Tibial nerve (tissue), 4 donors: ENCODE measurements at regions not wholly inside any gene's neighbourhood (a gene's known extent, or its start where the extent isn't known, plus 50 kb on each side); places are given as distances from the start of the nearest gene placed in this dataset.

ENCODE experiments used
- EP300 ChIP-seq, 2 donors: sonication (generic); formaldehyde crosslinking; IDR thresholded peaks; one replicate each; pipeline ENCODE4 v1.6.1; 2017; ENCODE audit warnings: antibody characterized with exemption in 2 of 2, mild to moderate bottlenecking in 1 of 2
- POLR2A ChIP-seq, 2 donors: fragments of 450-650 bp; IDR thresholded peaks; one replicate each; pipeline ENCODE4 v1.6.1; 2017; ENCODE audit warnings: antibody characterized with exemption in 2 of 2, mild to moderate bottlenecking in 2 of 2, moderate library complexity in 2 of 2
- TF ChIP-seq, protein P1 (sequence below), 5 experiments: fragments of 200-600 bp in 3 of 5; fragments of 450-650 bp in 2 of 5; sonication (generic) in 3 of 5; IDR thresholded peaks; one replicate each; pipeline ENCODE4 v1.5.1; 2016 to 2019; ENCODE audit warnings: antibody characterized with exemption in 5 of 5, mild to moderate bottlenecking in 3 of 5, moderate library complexity in 2 of 5

DNA sequence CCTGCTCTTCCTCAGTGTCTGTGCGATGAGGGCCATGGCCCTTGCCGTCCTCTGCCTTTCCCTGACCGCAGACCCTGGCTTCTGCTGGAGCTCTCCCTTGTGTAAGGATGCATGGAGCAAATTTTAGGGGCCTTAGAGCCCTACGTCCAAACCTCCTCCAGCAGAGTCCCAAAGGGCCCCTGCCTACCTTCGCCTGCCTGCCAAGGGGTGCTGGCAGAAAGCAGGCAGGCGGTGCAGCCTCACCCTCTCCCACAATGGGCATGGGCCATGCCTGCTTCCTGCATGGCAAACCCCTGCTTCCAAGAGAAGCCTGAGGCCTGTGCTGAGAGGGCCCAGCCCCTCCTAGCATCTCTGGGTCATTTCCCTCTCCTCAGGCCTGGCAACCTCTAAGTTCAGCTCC, 71.3 kb upstream of the FGF3 start:
- TF ChIP-seq, protein P1, sequence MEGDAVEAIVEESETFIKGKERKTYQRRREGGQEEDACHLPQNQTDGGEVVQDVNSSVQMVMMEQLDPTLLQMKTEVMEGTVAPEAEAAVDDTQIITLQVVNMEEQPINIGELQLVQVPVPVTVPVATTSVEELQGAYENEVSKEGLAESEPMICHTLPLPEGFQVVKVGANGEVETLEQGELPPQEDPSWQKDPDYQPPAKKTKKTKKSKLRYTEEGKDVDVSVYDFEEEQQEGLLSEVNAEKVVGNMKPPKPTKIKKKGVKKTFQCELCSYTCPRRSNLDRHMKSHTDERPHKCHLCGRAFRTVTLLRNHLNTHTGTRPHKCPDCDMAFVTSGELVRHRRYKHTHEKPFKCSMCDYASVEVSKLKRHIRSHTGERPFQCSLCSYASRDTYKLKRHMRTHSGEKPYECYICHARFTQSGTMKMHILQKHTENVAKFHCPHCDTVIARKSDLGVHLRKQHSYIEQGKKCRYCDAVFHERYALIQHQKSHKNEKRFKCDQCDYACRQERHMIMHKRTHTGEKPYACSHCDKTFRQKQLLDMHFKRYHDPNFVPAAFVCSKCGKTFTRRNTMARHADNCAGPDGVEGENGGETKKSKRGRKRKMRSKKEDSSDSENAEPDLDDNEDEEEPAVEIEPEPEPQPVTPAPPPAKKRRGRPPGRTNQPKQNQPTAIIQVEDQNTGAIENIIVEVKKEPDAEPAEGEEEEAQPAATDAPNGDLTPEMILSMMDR (IDR thresholded peaks at IDR 0.05): no peak
- no peak for TF ChIP-seq POLR2A (IDR thresholded peaks at IDR 0.05)
- no peak for TF ChIP-seq EP300 (IDR thresholded peaks at IDR 0.05)
